GM12878 (cell line): ENCODE measurements at regions not wholly inside any gene's neighbourhood (a gene's known extent, or its start where the extent isn't known, plus 50 kb on each side); places are given as distances from the start of the nearest gene placed in this dataset.

Experiments used
- ATAC-seq: fragments of 200-7000 bp; cut with Tn5 transposase; 3 replicates; pipeline ENCODE4 v1.9.1; 2020; ENCODE audit warnings: mild to moderate bottlenecking, moderate library complexity
- BruUV-seq: library from RNA; stranded (reverse); fragments of 400-500 nt; replicated peaks from 2 replicates; lab custom pipeline; 2021; lab: Mats Ljungman, UMichigan
- CTCF ChIA-PET: fragments of 300-600 bp; sonication (Branson Sonifier 250); formaldehyde crosslinking; extraction: SDS; loops from one replicate; lab custom pipeline; 2021; ENCODE audit warnings: inconsistent platforms; lab: Yijun Ruan, JAX
- POLR2A ChIA-PET: fragments of 350-600 bp; formaldehyde crosslinking; extraction: SDS; loops from one replicate; lab custom pipeline; 2021; ENCODE audit warnings: inconsistent platforms; lab: Charles Lee
- RAD21 ChIA-PET: fragments of 300-600 bp; sonication (Branson Sonifier 250); formaldehyde crosslinking; loops from one replicate; lab custom pipeline; 2023; ENCODE audit warnings: antibody characterized with exemption; ENCODE audit not compliant: unreplicated experiment; lab: Charles Lee
- SMC1A ChIA-PET: fragments of 300-600 bp; sonication (Branson Sonifier 250); formaldehyde crosslinking; loops from one replicate; lab custom pipeline; 2023; ENCODE audit not compliant: unreplicated experiment, uncharacterized antibody; lab: Charles Lee
- DNase-seq: peaks from one replicate; pipeline ENCODE4 v3.0.0-alpha.2; 2011; ENCODE audit warnings: low read depth, low spot score
- FAIRE-seq: peaks from 3 replicates; lab custom pipeline; 2011; peaks lifted over from hg19 to GRCh38; lab: Jason Lieb, UNC
- H2AFZ ChIP-seq: 2 replicates; pipeline ENCODE4 v1.6.0; 2011; ENCODE audit warnings: low read depth, low read length, control low read depth; ENCODE audit not compliant: control insufficient read depth
- H3K27ac ChIP-seq: 2 replicates; pipeline ENCODE4 v1.5.1; 2011; ENCODE audit warnings: control low read depth; ENCODE audit not compliant: control insufficient read depth, insufficient read depth
- H3K27me3 ChIP-seq, 2 experiments: replicated peaks in 1 of 2; 2 replicates each; pipeline versions ENCODE4 v1.6.0 to v1.6.1; 2011; ENCODE audit warnings: low read length in 1 of 2; ENCODE audit not compliant: control insufficient read depth in 2 of 2, insufficient read depth in 2 of 2
- H3K36me3 ChIP-seq, 2 experiments: 2 replicates each; pipeline ENCODE4 v1.5.1; 2011; ENCODE audit warnings: low read length in 1 of 2; ENCODE audit not compliant: control insufficient read depth in 2 of 2, insufficient read depth in 2 of 2
- H3K4me1 ChIP-seq: 2 replicates; pipeline ENCODE4 v1.6.1; 2011; ENCODE audit warnings: mild to moderate bottlenecking, low read length, moderate library complexity, mixed read lengths; ENCODE audit not compliant: control insufficient read depth, insufficient read depth
- H3K4me2 ChIP-seq: 2 replicates; pipeline ENCODE4 v1.6.0; 2011; ENCODE audit warnings: control low read depth; ENCODE audit not compliant: control insufficient read depth, insufficient read depth
- H3K4me3 ChIP-seq: fragments of 200-600 bp; sonication (generic); 2 replicates; pipeline ENCODE4 v1.5.1; 2016
- H3K79me2 ChIP-seq: 2 replicates; pipeline ENCODE4 v1.6.0; 2011; ENCODE audit warnings: low read length; ENCODE audit not compliant: control insufficient read depth, insufficient read depth
- H3K9ac ChIP-seq: 2 replicates; pipeline ENCODE4 v1.8.0; 2011; ENCODE audit warnings: low read length, control low read depth, mixed read lengths; ENCODE audit not compliant: control insufficient read depth, insufficient read depth
- H3K9me3 ChIP-seq: replicated peaks from 3 replicates; pipeline ENCODE4 v1.5.1; 2011; ENCODE audit warnings: mild to moderate bottlenecking, low read length; ENCODE audit not compliant: control insufficient read depth, insufficient read depth
- H4K20me1 ChIP-seq: 2 replicates; pipeline ENCODE4 v1.6.0; 2011; ENCODE audit not compliant: control insufficient read depth, insufficient read depth
- ASH2L ChIP-seq: fragments of 300-600, 200-600 bp; sonication (generic); IDR thresholded peaks from 2 replicates; pipeline ENCODE4 v1.6.1; 2017; ENCODE audit warnings: low read depth, mild to moderate bottlenecking, borderline replicate concordance
- ATF2 ChIP-seq: IDR thresholded peaks from 2 replicates; pipeline ENCODE4 v1.6.1; 2012; ENCODE audit warnings: low read length, inconsistent platforms
- ATF7 ChIP-seq: fragments of 450-650 bp; IDR thresholded peaks from 2 replicates; pipeline ENCODE4 v1.6.1; 2016; ENCODE audit warnings: low read depth, mild to moderate bottlenecking
- BCLAF1 ChIP-seq: fragments of 450-650 bp; IDR thresholded peaks from 2 replicates; pipeline ENCODE4 v1.6.1; 2017; ENCODE audit warnings: antibody characterized with exemption, mild to moderate bottlenecking, moderate library complexity
- BHLHE40 ChIP-seq, 2 experiments: fragments of 450-650 bp in 1 of 2; IDR thresholded peaks; 2 replicates each; pipeline ENCODE4 v1.6.1; 2011 to 2017; ENCODE audit warnings: low read depth in 2 of 2, borderline replicate concordance in 1 of 2, improper control_type of control experiment in 1 of 2, low read length in 1 of 2, mild to moderate bottlenecking in 1 of 2
- CEBPZ ChIP-seq: fragments of 150-350 bp; IDR thresholded peaks from 2 replicates; pipeline ENCODE4 v1.6.1; 2016; ENCODE audit warnings: low read depth, low read length
- CHD2 ChIP-seq: IDR thresholded peaks from 2 replicates; pipeline ENCODE4 v1.6.1; 2011; ENCODE audit warnings: low read depth, low read length, improper control_type of control experiment, borderline replicate concordance
- HDAC2 ChIP-seq: fragments of 200-600 bp; sonication (generic); IDR thresholded peaks from 2 replicates; pipeline ENCODE4 v1.6.1; 2017
- MAX ChIP-seq: IDR thresholded peaks from 2 replicates; pipeline ENCODE4 v1.6.1; 2012; ENCODE audit warnings: low read depth, low read length, improper control_type of control experiment
- NBN ChIP-seq: fragments of 450-650 bp; IDR thresholded peaks from 2 replicates; pipeline ENCODE4 v1.6.1; 2016
- NFXL1 ChIP-seq: fragments of 450-650 bp; IDR thresholded peaks from 2 replicates; pipeline ENCODE4 v1.6.1; 2017; ENCODE audit warnings: antibody characterized with exemption, mild to moderate bottlenecking, borderline replicate concordance
- RAD51 ChIP-seq: fragments of 450-650 bp; IDR thresholded peaks from 2 replicates; pipeline ENCODE4 v1.6.1; 2016; ENCODE audit warnings: moderate library complexity, mild to moderate bottlenecking, inconsistent platforms
- RB1 ChIP-seq: fragments of 450-650 bp; formaldehyde crosslinking; IDR thresholded peaks from 2 replicates; pipeline ENCODE4 v1.6.1; 2017; ENCODE audit warnings: mild to moderate bottlenecking, borderline replicate concordance
- SREBF2 ChIP-seq: IDR thresholded peaks from 2 replicates; pipeline ENCODE4 v1.6.1; 2012; ENCODE audit warnings: mild to moderate bottlenecking, low read length
- STAT1 ChIP-seq: fragments of 450-650 bp; conservative IDR thresholded peaks from 2 replicates; pipeline ENCODE4 v1.6.1; 2014; ENCODE audit warnings: antibody characterized with exemption, mild to moderate bottlenecking
- ZNF217 ChIP-seq: fragments of 450-650 bp; IDR thresholded peaks from 2 replicates; pipeline ENCODE4 v1.6.1; 2017; ENCODE audit warnings: antibody characterized with exemption, mild to moderate bottlenecking
- ZNF274 ChIP-seq: IDR thresholded peaks from one replicate; pipeline ENCODE4 v1.8.0; 2011; ENCODE audit not compliant: insufficient read length, insufficient read depth
- WGBS: methylation state at CpG from one replicate; pipeline ENCODE4 v1.1.6; 2016; ENCODE audit warnings: low lambda C conversion rate; ENCODE audit not compliant: insufficient replicate concordance, insufficient coverage; ENCODE audit errors: missing lambda C conversion rate; 5-methylcytosine and 5-hydroxymethylcytosine counted together
- in situ Hi-C: fragments of 300-500 bp; cut with MboI; formaldehyde crosslinking; loops from 9 replicates; pipeline ENCODE4 v1.14.3; 2018; ENCODE audit warnings: mixed read lengths
- intact Hi-C: fragments of 100-400 bp; cut with micrococcal nuclease; formaldehyde crosslinking; loops from one replicate; pipeline ENCODE4 v1.14.2; 2022; ENCODE audit not compliant: unreplicated experiment

GRCh38 chr1:59128239-59128736 lies 168.6 kb upstream of the FGGY start:
- RAD21 ChIA-PET, result no interaction called here
- CTCF ChIA-PET, result no interaction called here
- no peak overlapping the region for H3K9ac ChIP-seq
- no peaks in the 10 kb centered on the region for H3K27me3 ChIP-seq
- ATAC-seq (no peak), DNase-seq (no peak), FAIRE-seq (no peak)
- no peak for TF ChIP-seq NFXL1
- TF ChIP-seq ATF7, result no peak
- no peak for TF ChIP-seq HDAC2
- no peak for TF ChIP-seq NBN
- no peak for TF ChIP-seq CEBPZ
- TF ChIP-seq MAX, result no peak
- TF ChIP-seq BCLAF1, result no peak
- no peak for TF ChIP-seq SREBF2
- TF ChIP-seq RAD51, result no peak
- TF ChIP-seq RB1, result no peak
- TF ChIP-seq ZNF274, result no peak
- no peak for TF ChIP-seq STAT1
- TF ChIP-seq ASH2L, result no peak
- TF ChIP-seq ZNF217, result no peak
- TF ChIP-seq ATF2, result no peak
- no peak for TF ChIP-seq BHLHE40 (IDR thresholded peaks at IDR 0.05; ENCODE audit: borderline replicate concordance in 1 of 2, low read depth in 2 of 2, low read length in 1 of 2)
- no peak for TF ChIP-seq CHD2
- no peaks in the 10 kb centered on the region; the same call in 1 of the 2 replicates for H3K4me1 ChIP-seq
- intact Hi-C loops (no loop called here), in situ Hi-C loops (no loop called here)
- WGBS, result 96% methylated on average over 1 of the region's 1 CpG
- H3K4me2 ChIP-seq, result no peak overlapping the region
- no peaks in the 10 kb centered on the region for H4K20me1 ChIP-seq
- no TSS peak for BruUV-seq
- H3K79me2 ChIP-seq, result no peaks in the 10 kb centered on the region
- H3K36me3 ChIP-seq, result no peaks in the 10 kb centered on the region
- no peak overlapping the region for H3K4me3 ChIP-seq
- POLR2A ChIA-PET, result no interaction called here
- no peak overlapping the region for H3K27ac ChIP-seq
- H3K9me3 ChIP-seq, result no peaks in the 10 kb centered on the region
- SMC1A ChIA-PET, result interaction anchor here (1.0 to 1.4 kb wide), 2 partner anchors 8 to 14 kb away, joined by 4 read pairs; no protein-coding TSS in a partner anchor
- H2AFZ ChIP-seq, result no peak overlapping the region
